GM21515 (cell line): ENCODE measurements at regions not wholly inside any gene's neighbourhood (a gene's known extent, or its start where the extent isn't known, plus 50 kb on each side); places are given as distances from the start of the nearest gene placed in this dataset.

Experiments
- ATAC-seq: cut with Tn5 transposase; IDR thresholded peaks from one replicate; pipeline ENCODE4 v1.9.1; 2021; ENCODE audit not compliant: unreplicated experiment

DNA sequence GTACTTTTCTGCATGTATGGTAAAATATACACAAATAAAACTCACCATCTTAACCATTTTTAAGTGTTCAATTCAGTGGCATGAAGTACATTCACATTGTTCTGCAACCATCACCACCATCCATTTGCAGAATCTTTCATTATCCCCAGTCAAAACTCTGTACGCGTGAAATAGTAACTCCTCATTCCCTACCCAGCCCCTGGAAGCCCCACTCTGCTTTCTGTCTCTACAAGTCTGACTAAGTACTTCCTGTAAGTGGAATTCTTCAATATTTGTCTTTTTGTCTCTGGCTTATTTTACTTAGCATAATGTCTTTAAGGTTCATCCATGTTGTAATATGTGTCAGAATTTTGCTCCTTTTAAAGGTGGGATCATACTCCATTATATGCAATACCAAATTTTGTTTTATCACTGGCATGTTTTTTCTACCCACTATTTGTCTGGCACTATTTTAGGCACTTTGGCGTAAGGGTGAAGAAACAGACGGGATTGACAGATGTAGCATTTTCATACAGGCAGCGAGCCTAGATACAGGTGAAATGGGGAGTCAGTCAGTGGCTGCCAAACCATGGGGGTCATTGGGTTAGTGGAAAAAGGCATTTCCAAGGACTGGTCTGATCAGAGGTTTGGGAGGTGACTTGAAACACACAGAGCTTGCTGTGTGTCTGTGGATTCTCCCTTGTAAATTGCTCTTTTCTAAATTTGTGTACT lies 163.2 kb upstream of the MYCN start:
- no peak for ATAC-seq

DNA sequence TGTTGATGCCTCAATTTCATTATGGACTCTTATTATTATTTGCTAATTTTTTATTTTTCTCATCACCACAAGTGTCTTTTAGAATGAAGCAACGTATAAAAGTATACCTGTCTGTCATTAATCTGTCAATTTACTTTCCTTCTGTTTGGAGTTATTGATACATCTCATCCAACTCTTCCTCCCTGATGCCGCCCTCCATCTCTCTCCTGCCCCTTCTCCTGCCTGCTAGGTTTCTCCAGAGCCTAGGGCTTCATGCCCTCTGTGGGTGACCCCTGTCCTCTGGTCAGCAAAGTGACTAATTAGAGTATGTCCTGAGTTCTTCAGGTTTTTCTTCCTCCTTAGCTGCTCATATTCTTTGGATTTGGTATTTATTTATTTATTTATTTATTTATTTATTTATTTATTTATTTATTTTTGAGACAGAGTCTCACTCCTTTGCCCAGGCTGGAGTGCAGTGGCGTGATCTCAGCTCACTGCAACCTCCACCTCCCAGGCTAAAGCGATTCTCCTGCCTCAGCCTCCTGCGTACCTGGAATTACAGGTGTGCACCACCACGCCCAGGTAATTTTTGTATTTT lies 162.5 kb upstream of the MYCN start:
- ATAC-seq = no peak

DNA sequence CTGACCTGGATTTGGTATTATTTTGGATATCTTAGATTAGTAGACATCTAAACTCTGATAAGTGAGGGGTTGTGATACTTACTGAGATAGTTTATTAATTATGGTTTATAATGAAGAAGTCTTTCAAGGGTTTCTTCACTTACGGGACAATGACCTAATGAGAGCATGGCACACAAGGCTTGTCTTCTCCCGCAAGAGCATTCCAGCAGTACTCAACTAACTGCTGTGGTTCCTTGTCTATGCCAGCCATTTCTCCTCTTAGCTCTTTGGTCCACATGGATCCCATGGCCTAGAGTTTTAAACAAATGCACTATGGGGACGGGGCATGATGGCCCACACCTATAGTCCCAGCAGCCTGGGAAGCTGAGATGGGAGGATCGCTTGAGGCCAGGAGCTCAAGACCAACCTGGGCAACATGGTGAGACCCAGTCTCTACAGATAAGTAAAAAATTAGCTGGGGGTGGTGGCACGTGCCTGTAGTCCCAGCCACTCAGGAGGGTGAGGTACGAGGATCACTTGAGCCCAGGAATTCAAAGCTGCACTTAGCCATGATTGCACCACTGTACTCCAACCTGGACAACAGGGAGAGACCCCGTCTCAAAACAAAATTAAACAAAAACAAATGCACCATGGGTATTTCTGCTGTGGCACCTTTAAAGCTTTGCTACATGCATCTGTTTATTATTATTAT lies 161.7 kb upstream of the MYCN start:
- no peak for ATAC-seq

DNA sequence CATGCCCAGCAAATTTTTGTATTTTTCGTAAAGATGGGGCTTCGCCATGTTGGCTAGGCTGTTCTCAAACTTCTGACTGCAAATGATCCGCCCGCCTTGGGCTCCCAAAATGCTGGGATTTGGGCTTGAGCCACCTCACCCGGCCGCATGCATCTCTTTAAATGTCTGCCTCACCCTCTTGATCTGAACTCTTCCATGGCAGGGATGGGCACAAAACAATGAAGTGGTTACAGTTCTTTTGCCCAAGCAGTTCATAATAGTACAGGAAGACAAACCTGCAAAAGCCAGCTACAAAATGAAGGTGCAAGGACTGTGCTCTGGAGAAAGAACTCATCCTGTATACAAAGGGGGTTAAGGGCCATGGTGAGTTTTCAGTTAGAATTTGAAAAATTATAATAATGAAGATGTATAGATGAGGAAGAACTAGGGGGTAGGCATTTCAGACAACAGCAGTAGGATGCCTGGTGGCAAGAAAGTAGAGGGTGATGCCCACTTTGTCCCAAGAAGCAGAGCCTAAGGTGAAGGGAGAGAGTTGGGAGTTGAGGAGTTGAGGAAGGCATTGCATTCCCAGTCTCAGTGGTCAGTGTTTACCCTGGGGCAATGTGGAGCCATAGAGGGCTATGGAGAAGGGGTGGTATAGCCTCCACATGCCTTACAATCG lies 160.8 kb upstream of the MYCN start:
- no peak for ATAC-seq

DNA sequence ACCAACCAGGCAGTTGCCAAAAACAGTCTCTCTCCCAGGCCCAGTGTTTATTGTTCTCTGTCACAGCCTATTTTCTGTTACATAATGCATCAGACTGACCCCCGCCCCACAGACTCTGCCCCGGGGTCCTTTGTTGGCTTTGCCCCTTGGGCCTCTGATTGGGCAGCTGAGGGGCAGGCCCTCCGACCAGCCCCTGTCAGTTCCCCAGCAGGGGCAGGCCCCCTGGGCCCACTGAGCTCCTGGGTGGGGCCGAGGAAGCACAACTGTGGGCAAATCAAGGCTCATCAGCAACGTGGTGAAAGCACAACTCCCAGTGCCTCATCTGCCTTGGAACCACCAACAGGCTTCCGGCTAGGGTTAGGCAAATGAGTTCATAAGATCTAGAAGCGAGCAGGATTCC lies 160.1 kb upstream of the MYCN start:
- no peak for ATAC-seq

DNA sequence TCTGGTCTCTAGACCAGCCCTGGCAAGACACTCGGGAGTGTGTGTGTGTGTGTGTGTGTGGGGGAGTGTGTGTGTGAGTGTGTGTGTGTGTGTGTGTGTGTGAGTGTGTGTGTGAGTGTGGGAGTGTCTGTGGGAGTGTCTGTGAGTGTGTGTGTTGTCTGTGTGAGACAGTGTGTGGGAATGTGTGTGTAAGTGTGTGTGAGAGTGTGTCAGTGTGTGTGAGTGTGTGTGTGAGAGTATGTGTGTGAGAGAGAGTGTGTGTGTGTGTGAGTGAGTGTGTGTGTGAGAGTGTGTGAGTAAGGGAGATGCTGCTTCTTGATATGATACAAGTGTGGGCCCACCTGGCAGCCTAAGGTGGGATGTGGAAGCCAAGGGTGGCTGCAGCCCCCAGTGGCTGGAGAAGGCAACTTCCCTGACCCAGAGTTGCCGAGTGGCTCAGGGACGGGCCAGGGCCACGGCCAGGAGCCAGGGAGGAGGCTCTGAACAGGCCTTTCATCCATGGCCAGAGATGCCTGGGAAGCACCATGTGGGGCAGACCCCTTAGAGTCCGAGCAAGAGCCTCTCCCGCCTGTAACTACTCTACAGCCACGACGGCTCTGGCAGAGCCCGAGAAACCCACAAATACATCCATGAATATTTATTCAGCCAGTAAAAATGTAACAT lies 159.3 kb upstream of the MYCN start:
- no peak for ATAC-seq

DNA sequence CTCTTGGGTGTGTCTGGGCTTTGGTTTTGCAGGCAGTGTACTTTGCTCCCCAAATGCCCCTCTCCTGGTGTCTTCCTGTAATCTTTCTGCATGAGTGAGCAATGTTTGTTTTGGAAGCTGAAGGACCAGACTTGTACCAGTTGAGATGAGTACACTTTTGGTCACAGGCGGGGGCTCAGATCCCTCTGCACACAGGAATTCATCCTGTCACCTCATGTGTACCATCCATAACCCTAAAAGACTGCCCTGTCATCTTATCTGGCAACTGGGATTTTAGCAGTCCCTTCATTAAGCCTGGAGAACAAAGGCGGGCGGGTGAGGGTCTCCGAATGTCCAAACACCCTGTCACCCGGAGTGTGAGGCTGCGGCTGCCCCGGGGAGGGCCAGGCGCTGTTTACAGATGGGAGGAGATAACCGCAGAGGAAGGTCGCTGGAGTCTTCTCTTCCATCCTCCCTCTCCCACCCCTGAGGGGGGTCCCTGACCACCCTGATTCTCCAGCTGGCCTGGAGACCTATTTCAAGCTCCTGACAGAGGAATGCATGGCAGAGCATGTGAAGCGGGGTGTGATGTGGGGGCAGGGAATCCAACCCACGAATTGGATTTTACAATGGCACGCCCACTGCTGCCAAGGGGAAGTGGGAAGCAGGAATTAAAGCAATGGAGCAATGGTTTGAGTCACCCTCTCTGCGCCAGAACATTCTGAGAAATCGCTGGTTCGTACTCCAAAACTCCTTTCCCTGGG lies 158.2 kb upstream of the MYCN start:
- no peak for ATAC-seq

DNA sequence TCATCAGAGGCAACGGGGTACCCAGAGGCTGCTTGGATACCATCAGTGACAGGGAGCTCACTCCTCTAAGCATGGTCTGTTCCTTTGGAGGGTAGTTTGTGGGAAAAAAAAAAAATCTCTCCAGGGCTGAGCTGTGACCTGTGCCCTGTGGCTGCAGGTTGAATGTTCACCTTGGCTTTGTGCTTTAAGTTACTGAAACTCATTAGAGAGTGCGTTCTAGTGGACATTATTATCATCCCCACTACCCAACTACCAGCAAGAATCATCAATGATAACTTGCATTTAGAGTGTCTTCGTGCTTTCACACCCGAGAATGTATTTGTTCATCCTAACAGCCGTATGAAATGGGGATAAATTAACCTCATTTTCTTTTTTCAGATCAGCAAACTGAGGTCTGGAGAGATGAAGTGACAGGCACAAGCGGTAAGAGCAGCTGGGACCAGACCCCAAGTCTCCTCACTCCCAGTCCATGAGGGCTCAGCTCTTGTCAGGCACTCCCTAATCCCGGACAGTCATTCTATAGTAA lies 157.5 kb upstream of the MYCN start:
- ATAC-seq = no peak

DNA sequence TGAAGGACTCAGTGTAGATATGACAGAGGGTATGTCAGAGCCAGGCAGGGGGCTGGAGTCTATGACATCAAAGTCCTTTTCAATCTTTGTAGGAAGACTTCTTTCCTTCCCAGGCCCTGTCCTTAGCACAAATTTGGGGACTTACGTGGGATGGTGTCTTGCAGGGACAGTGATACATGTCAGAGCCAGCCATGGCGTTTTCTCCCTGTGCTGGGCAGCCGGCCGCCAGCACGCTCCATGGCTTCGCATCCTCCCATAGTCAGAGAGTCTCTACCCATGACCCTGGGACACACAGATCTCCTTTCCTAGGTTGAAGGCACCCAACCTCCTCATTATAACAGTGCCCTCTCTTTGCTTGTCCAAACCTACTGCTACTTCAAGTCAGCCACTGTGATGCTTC lies 156.9 kb upstream of the MYCN start:
- no peak for ATAC-seq

DNA sequence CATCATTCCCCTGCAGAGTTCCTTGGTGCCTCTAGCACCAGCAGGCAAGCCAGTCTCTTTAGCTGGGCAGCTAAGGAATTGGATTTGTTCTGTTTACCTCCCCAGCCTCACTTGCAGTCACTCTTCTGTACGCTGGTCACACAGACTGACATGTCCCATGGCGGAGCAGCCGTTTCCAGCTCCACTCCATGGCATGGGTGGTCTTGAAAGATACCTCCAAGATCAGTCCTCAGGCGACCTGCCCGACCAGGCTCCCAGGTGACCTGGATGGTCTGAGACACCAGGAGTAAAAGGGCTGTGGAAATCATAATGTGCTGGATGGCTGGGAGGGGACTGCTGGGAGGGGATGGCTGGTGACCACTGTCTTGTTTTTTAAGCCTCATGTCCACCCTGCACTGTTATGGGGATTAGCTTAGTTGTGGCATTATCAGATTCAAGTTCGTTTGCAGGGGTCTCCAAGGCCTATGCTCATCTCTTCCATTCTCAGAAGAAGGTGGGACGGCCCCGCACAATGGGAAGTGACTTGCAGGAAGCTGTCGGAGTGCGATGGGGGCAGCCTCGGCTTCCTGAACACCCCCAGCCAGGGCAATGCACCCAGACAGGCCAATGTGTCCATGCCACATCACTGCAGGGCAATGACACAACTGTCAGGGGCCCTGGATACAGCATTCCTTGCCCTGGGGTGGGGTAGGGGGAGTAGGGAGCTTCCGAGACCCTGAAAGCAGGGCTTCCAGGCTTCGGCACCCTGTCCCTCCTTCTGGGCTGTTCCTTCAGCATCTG lies 156.1 kb upstream of the MYCN start:
- ATAC-seq = no peak

DNA sequence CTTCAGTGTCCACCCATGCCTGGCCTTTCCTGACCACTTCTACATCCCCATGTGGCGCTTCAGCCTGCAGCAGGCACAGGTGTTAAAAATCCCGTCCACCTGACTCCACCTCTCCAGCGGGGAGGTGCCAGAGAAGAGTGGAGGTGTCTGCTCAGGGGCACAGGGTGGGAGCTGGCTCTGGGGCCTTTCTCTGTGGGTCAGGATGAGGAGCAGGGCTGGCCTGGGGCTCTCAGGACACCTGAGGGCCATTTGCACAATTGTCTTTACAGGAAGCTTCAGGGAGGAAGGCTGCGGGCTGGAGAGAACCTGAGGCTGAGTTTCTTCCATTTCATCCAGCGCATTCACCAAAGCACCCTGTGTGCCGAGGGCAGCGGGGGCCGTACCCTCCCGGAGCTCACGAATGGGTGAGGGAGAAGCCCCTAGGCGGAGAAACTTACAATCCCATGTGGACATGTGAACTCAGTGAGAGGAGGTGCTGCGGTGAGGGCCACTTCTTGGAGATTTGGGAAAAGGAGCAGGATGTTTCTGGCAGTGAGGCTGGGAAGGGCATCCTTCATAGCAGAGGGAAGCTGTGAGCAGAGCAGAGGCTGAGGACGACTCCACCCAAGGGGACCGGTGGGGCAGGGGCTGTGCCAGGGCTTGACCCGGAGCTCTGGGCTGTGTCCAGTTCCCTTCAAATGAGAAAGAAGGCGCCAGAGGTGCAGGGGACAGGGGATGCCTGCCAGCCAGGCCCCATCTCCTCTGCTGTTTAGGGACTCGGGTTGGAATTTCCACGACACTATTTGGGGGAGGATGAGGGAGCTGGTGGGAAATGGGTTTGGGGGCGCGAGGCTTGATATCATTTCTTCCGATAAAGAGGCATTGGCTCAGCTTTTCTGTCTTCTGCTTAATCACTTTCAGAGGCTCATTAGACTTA lies 155.2 kb upstream of the MYCN start:
- ATAC-seq = no peak

DNA sequence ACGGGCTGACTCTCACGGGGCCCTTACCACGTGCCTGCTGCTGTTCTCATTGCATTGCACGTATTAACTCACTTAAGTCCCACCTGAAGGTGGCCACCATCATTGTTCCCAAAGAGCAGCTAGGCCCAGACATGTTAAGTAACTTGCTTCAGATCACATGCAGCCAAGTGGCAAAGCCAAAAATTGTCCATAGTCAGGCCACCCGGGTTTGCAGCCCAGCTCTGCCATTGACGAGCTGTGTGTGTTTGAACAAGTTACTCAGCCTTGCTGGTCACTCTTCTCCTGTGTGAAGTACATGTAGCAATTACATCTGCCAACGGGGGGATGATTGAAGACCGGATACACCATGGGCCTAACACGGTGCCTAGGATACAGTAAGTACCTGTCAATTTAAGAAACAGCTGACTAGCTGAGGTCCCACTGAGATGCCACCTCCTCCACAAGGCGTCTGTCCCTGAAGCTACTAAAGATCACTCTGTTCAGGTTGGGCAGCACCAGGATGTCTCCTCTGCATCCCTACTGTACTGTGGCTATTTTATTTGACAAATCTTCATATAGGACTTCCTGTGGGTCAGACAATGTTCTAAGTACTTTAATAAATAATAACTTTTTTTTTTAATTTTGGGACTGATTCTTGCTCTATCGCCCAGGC lies 154.2 kb upstream of the MYCN start:
- ATAC-seq = no peak

DNA sequence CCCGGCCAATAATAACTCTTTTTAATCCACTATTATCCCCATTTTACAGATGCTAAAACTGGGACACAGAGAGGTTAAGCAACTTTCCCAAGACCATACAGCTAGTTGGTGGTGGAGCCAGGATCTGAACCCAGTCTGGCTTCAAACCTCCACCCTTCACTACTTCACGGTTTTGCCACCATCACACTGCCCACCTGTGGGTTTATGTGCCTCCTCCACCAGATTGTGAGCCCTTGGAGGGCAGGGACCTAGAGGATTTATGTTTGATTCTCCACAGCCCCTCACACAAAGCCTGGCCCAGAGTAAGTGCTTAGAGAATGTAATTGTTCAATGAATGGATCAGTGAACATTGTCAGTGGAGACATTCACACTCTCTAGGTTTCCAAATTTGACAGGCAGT lies 153.4 kb upstream of the MYCN start:
- no peak for ATAC-seq

DNA sequence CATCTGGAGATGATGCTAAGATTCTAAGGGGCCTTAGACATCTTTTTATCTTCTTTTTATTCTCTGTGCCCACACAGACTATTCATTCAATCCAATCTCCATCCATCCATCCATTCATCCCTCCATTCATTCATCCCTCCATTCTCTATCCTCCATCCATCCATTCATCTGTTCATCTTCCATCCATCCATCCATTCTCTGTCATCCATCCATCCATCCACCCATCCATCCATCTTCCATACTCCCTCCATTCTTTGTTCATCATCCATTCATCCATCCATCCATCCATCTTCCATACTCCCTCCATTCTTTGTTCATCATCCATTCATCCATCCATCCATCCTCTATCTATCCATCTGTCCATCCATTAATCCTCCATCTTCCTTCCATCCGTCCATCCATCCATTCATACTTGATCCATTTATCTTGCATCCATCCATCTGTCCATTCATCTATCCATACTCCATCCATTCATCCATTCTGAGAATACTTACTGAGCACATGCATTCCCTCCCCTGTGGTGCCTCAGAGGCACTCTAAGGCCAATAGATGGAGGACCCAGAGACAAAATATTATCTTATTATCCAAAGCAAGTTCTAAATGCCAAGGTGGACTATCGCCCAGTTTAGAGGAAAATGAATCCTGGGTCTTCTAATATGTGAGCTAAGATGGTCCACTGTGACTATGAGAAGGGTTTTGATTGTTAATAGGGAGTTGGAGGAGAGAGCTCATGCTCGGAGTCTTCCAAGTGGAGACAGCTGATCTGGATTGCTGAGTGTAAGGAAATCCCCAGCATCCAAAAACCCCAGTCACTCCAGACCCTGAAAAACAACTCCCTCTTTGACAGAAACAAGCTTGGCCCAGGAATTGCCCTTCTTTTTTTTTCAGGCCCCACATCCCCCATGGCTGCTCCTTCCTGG lies 152.6 kb upstream of the MYCN start:
- ATAC-seq = no peak

DNA sequence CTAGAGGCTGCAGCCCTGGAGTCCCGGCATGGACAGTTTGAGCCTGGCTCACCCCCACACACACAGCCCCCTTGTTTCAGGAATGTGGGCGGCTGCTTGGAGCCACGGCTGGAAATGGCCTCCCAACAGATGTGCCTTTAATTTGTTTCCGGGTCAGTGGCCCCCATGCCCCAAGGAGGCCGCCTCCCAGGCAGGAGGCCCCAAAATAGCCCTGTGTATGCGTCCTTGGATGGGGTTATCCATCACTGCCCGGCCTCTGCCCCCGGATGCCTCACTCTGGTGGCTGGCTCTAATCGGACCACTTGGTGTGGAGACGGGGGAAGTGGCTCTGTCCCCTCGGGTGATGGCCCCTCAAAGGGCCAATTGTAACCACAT lies 151.9 kb upstream of the MYCN start:
- no peak for ATAC-seq

DNA sequence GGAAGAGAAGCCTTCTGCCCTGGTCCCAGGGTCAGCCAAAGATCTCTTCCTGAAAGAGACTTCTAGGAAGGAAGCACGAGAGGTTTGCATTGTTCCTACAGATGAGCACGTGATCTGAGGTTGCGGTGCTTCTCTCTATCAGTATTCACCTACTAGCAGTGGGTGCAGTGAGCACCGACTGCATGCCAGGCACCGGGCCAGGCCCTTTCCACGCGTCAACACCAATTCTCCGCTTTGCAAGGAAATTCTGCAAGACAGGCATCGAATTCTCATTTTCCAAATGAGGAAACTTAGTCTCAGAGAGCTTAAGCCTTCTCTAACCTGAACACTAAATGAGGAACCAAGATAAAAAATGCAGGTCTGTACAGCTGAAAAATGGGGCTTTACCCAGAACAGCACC lies 151.5 kb upstream of the MYCN start:
- ATAC-seq = no peak

DNA sequence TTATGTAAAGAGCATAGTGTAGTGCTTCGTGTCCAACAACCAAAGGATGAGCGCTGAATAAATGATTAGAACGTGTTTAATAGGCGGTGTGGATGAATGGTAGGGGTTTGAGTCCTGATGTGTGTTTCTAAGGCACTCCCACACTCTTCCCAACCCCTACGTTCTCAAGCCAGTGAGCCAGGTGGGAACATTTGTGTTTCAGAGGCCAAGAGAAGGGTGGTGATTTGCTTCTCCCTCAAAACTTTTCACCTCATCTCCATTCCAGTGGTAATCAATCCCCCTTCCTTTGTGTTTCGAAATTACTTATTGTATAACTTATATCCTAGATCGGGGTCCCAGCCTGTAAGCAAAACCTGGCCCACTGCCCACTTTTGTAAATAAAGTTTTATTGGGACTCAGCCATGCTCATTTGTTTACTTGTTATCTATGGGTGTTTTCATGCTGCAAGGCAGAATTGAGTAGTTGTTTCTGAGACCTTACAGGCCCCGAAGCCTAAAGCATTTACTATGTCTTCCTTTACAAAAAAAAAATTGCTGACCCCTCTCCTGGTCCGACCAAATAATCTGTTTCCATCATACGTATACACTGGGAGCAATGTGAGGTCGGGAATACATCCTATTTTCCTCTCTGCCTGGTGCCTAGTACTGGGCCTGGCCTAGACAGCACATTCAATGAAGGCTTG lies 150.8 kb upstream of the MYCN start:
- ATAC-seq = no peak
